ENCODE measurements at regions not wholly inside any gene's neighbourhood (a gene's known extent, or its start where the extent isn't known, plus 50 kb on each side); places are given as distances from the start of the nearest gene placed in this dataset.

DNA sequence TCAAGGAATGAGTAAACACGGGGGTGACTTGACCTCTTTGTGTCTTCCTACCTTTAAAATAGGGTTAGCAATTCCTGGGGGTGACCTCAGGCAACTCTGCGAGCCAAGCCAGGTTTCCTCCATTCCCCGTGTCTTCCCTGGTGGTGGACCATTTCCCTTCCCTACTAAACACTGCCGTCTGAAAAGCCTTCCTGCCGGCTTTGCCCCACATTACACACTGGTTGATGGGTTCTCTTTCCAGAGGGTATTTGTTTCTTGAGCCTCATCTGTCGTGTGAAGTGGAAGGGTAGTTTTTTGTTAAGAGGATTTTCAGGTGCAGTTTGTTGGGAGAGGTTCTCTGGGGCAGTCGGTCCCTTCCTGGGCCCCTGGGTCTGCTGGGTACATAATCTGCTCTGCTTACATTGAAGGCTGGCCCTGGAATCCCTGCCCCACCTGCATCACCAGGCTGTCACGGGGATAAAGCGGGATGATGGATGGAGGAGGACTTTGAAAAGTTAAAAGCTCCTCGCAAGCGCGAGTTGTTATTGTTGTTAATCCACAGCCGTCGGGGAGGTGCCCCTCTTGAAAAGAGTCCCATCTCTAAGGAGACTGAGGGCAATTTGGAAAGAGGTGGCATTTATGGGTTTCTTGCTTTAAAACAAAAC lies 175.4 kb upstream of the SPRED2 start:
- no peak for TF ChIP-seq CTCF (IDR thresholded peaks at IDR 0.05; ENCODE audit: poor library complexity)
- no peak for TF ChIP-seq EZH2phosphoT487 (IDR thresholded peaks at IDR 0.05; ENCODE audit: low read depth, severe bottlenecking, unreplicated experiment)
